ENCODE measurements at regions not wholly inside any gene's neighbourhood (a gene's known extent, or its start where the extent isn't known, plus 50 kb on each side); places are given as distances from the start of the nearest gene placed in this dataset.

- CTCF ChIA-PET = no interaction called here
- POLR2A ChIA-PET = no interaction called here
- TF ChIP-seq CTCF (IDR thresholded peaks at IDR 0.05; ENCODE audit: control extremely low read depth, extremely low read depth, low read depth, missing control alignments) = no peak
- no peak for DNase-seq (ENCODE audit: extremely low spot score)
Observed at GRCh38 chr5:101112645-101113044, 209.6 kb upstream of the ST8SIA4 start.

- ChIA-PET POLR2A (no interaction called here), CTCF (interaction anchor here (0.9 kb wide), 1 partner anchor 13 kb away, joined by 3 read pairs; no protein-coding TSS in a partner anchor)
- no peak for DNase-seq (ENCODE audit: extremely low spot score)
- TF ChIP-seq CTCF (IDR thresholded peaks at IDR 0.05; ENCODE audit: control extremely low read depth, extremely low read depth, low read depth, missing control alignments) = no peak
Observed at GRCh38 chr5:101103874-101104273, 200.8 kb upstream of the ST8SIA4 start.

- no peak for DNase-seq (ENCODE audit: extremely low spot score)
- no peak for TF ChIP-seq CTCF (IDR thresholded peaks at IDR 0.05; ENCODE audit: control extremely low read depth, extremely low read depth, low read depth, missing control alignments)
- CTCF ChIA-PET = no interaction called here
- POLR2A ChIA-PET = no interaction called here
Observed at GRCh38 chr5:101102506-101102905, 199.4 kb upstream of the ST8SIA4 start.

GRCh38 chr5:101091902-101092301 is 188.8 kb upstream of the ST8SIA4 start:
- no peak for DNase-seq (ENCODE audit: extremely low spot score)
- ChIA-PET CTCF (interaction anchor here (1.1 kb wide), 1 partner anchor 130 kb away, joined by 3 read pairs; no protein-coding TSS in a partner anchor), POLR2A (no interaction called here)
- no peak for TF ChIP-seq CTCF (IDR thresholded peaks at IDR 0.05; ENCODE audit: control extremely low read depth, extremely low read depth, low read depth, missing control alignments)

- POLR2A ChIA-PET = no interaction called here
- no peak for DNase-seq (ENCODE audit: extremely low spot score)
- TF ChIP-seq CTCF (IDR thresholded peaks at IDR 0.05; ENCODE audit: control extremely low read depth, extremely low read depth, low read depth, missing control alignments) = no peak
Observed at GRCh38 chr5:101084353-101084752, 181.3 kb upstream of the ST8SIA4 start.

GRCh38 chr5:101080462-101081240 is 177.6 kb upstream of the ST8SIA4 start:
- DNase-seq (ENCODE audit: extremely low spot score) = no peak
- POLR2A ChIA-PET = no interaction called here
- TF ChIP-seq CTCF (IDR thresholded peaks at IDR 0.05; ENCODE audit: control extremely low read depth, extremely low read depth, low read depth, missing control alignments) = no peak
- CTCF ChIA-PET = interaction anchor here (1.7 kb wide), 1 partner anchor 19 kb away, joined by 4 read pairs; no protein-coding TSS in a partner anchor

More at GRCh38 chr5:101084353-101084752, 181.3 kb upstream of the ST8SIA4 start:
- CTCF ChIA-PET = no interaction called here
